ENCODE measurements at regions not wholly inside any gene's neighbourhood (a gene's known extent, or its start where the extent isn't known, plus 50 kb on each side); places are given as distances from the start of the nearest gene placed in this dataset.

DNA sequence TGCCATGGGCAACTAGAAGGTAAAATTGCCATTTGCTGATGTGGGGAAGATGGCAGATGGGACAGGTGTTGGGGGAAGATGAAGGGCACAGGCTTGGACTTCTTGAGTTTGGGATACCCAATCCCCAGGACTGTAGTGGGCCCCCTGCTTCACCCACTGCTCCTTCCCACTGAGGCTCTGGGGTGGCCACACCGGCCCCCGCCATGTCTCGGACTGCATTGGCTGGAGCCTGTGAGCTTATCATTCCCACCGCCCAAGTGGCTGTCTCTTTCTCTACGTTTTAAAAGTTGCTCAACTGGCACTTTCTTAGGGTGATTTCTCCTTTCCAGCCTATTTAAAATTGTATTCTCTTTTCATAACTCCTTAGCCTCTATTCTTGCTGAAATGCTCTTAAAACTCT, 730.0 kb upstream of the ADAMTS16 start:
- TF ChIP-seq POLR2A (IDR thresholded peaks at IDR 0.05): no peak
- TF ChIP-seq, protein P1, sequence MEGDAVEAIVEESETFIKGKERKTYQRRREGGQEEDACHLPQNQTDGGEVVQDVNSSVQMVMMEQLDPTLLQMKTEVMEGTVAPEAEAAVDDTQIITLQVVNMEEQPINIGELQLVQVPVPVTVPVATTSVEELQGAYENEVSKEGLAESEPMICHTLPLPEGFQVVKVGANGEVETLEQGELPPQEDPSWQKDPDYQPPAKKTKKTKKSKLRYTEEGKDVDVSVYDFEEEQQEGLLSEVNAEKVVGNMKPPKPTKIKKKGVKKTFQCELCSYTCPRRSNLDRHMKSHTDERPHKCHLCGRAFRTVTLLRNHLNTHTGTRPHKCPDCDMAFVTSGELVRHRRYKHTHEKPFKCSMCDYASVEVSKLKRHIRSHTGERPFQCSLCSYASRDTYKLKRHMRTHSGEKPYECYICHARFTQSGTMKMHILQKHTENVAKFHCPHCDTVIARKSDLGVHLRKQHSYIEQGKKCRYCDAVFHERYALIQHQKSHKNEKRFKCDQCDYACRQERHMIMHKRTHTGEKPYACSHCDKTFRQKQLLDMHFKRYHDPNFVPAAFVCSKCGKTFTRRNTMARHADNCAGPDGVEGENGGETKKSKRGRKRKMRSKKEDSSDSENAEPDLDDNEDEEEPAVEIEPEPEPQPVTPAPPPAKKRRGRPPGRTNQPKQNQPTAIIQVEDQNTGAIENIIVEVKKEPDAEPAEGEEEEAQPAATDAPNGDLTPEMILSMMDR (IDR thresholded peaks at IDR 0.05): no peak

Measured in thyroid gland (tissue), 4 donors.